GM23338 (cell line): ENCODE measurements at regions not wholly inside any gene's neighbourhood (a gene's known extent, or its start where the extent isn't known, plus 50 kb on each side); places are given as distances from the start of the nearest gene placed in this dataset.

Source experiments
- ATAC-seq: fragments of 200-7000 bp; cut with Tn5 transposase; 3 replicates; pipeline ENCODE4 v1.9.1; 2020
- DNase-seq: peaks from one replicate; pipeline ENCODE4 v3.0.0-alpha.2; 2015; ENCODE audit warnings: low spot score
- H2AFZ ChIP-seq: fragments of 200-600 bp; sonication (generic); 2 replicates; pipeline ENCODE4 v1.8.0; 2016; ENCODE audit warnings: antibody characterized with exemption, mild to moderate bottlenecking, moderate library complexity
- H3F3A ChIP-seq: fragments of 200-600 bp; sonication (generic); replicated peaks from 2 replicates; pipeline ENCODE4 v1.8.0; 2017; ENCODE audit warnings: antibody characterized with exemption, mixed run types, low read depth
- H3K27ac ChIP-seq: fragments of 200-600 bp; sonication (generic); 2 replicates; pipeline ENCODE4 v1.6.1; 2016; ENCODE audit warnings: low read depth
- H3K27me3 ChIP-seq: fragments of 200-600 bp; sonication (generic); 2 replicates; pipeline ENCODE4 v1.8.0; 2016; ENCODE audit warnings: mild to moderate bottlenecking, mixed run types, moderate library complexity; ENCODE audit not compliant: insufficient read depth
- H3K36me3 ChIP-seq: fragments of 200-600 bp; sonication (generic); 2 replicates; pipeline ENCODE4 v1.8.0; 2016; ENCODE audit warnings: mild to moderate bottlenecking; ENCODE audit not compliant: insufficient read depth
- H3K4me1 ChIP-seq: fragments of 200-600 bp; sonication (generic); 2 replicates; pipeline ENCODE4 v1.8.0; 2016; ENCODE audit warnings: mild to moderate bottlenecking, moderate library complexity; ENCODE audit not compliant: insufficient read depth
- H3K4me2 ChIP-seq: fragments of 200-600 bp; sonication (generic); 2 replicates; pipeline ENCODE4 v1.7.1; 2017; ENCODE audit warnings: mixed run types
- H3K4me3 ChIP-seq: fragments of 200-600 bp; sonication (generic); 2 replicates; pipeline ENCODE4 v1.6.1; 2016; ENCODE audit warnings: mixed run types
- H3K79me2 ChIP-seq: fragments of 200-600 bp; sonication (generic); replicated peaks from 2 replicates; pipeline ENCODE4 v1.8.0; 2017; ENCODE audit warnings: mild to moderate bottlenecking; ENCODE audit not compliant: insufficient read depth
- H3K9me2 ChIP-seq: fragments of 200-600 bp; sonication (generic); 2 replicates; pipeline ENCODE4 v1.8.0; 2017; ENCODE audit not compliant: insufficient read depth
- H4K20me1 ChIP-seq: fragments of 200-600 bp; sonication (generic); replicated peaks from 2 replicates; pipeline ENCODE4 v1.8.0; 2017; ENCODE audit warnings: mild to moderate bottlenecking; ENCODE audit not compliant: insufficient read depth
- H3K27ac Mint-ChIP-seq: 2 replicates; pipeline ENCODE4 v1.8.0; 2020; ENCODE audit warnings: inconsistent platforms, mild to moderate bottlenecking, moderate library complexity, mixed read lengths
- H3K27me3 Mint-ChIP-seq: 3 replicates; pipeline ENCODE4 v1.8.0; 2022; ENCODE audit warnings: low read depth, mild to moderate bottlenecking, moderate library complexity, mixed read lengths, inconsistent platforms; ENCODE audit not compliant: insufficient read depth, poor library complexity
- H3K36me3 Mint-ChIP-seq: 3 replicates; pipeline ENCODE4 v1.8.0; 2021; ENCODE audit warnings: low read depth, mild to moderate bottlenecking, inconsistent platforms, moderate library complexity, mixed read lengths
- H3K4me1 Mint-ChIP-seq: 3 replicates; pipeline ENCODE4 v1.8.0; 2020; ENCODE audit warnings: mild to moderate bottlenecking, inconsistent platforms, mixed read lengths
- H3K4me3 Mint-ChIP-seq: 3 replicates; pipeline ENCODE4 v1.8.0; 2021; ENCODE audit warnings: moderate library complexity, mild to moderate bottlenecking, inconsistent platforms, mixed read lengths
- H3K9me3 Mint-ChIP-seq: 3 replicates; pipeline ENCODE4 v1.8.0; 2020; ENCODE audit warnings: moderate library complexity, mild to moderate bottlenecking, inconsistent platforms, mixed read lengths
- CREB1 ChIP-seq: fragments of 250-450 bp; sonication (Bioruptor Pico); IDR thresholded peaks from 2 replicates; pipeline ENCODE4 v1.5.0; 2020; ENCODE audit warnings: low read depth, mild to moderate bottlenecking, moderate library complexity
- CTCF ChIP-seq, 2 experiments: fragments of 200-600 bp in 1 of 2; sonication (generic) in 1 of 2; conservative IDR thresholded peaks; 2 replicates each; pipeline versions ENCODE4 v1.5.1 to v1.6.1; 2016 to 2017; ENCODE audit warnings: antibody characterized with exemption in 2 of 2, low read depth in 2 of 2, mild to moderate bottlenecking in 2 of 2, moderate library complexity in 1 of 2
- ETS1 ChIP-seq: IDR thresholded peaks from 2 replicates; pipeline ENCODE4 v1.6.1; 2016; ENCODE audit warnings: antibody characterized with exemption
- EZH2 ChIP-seq: fragments of 200-600 bp; sonication (generic); IDR thresholded peaks from one replicate; pipeline ENCODE4 v1.8.0; 2017; ENCODE audit warnings: antibody characterized with exemption, mild to moderate bottlenecking, low read depth; ENCODE audit not compliant: unreplicated experiment
- EZH2phosphoT487 ChIP-seq: fragments of 200-600 bp; sonication (generic); IDR thresholded peaks from one replicate; pipeline ENCODE4 v1.8.1; 2018; ENCODE audit warnings: antibody characterized with exemption; ENCODE audit not compliant: unreplicated experiment
- JUNB ChIP-seq: IDR thresholded peaks from one replicate; pipeline ENCODE4 v1.6.1; 2016; ENCODE audit warnings: antibody characterized with exemption; ENCODE audit not compliant: unreplicated experiment
- NANOG ChIP-seq: IDR thresholded peaks from 2 replicates; pipeline ENCODE4 v1.6.1; 2016; ENCODE audit warnings: antibody characterized with exemption, borderline replicate concordance
- POLR2AphosphoS5 ChIP-seq: IDR thresholded peaks from 2 replicates; pipeline ENCODE4 v1.6.1; 2016; ENCODE audit warnings: antibody characterized with exemption, low read depth
- REST ChIP-seq: IDR thresholded peaks from one replicate; pipeline ENCODE4 v1.6.1; 2018; ENCODE audit warnings: antibody characterized with exemption; ENCODE audit not compliant: unreplicated experiment
- STAT1 ChIP-seq: IDR thresholded peaks from one replicate; pipeline ENCODE4 v1.6.1; 2016; ENCODE audit warnings: antibody characterized with exemption; ENCODE audit not compliant: unreplicated experiment
- ZNF114 ChIP-seq: fragments of 250-450 bp; sonication (Bioruptor Pico); IDR thresholded peaks from 2 replicates; pipeline ENCODE4 v1.5.0; 2020; ENCODE audit warnings: mild to moderate bottlenecking, moderate library complexity
- ZNF331 ChIP-seq: fragments of 250-450 bp; sonication (Bioruptor Pico); IDR thresholded peaks from 2 replicates; pipeline ENCODE4 v1.5.0; 2020; ENCODE audit warnings: low read depth, mild to moderate bottlenecking, moderate library complexity
- ZNF462 ChIP-seq: fragments of 250-450 bp; sonication (Bioruptor Pico); IDR thresholded peaks from 2 replicates; pipeline ENCODE4 v1.5.0; 2020; ENCODE audit warnings: mild to moderate bottlenecking, moderate library complexity

- H3K4me3 Mint-ChIP-seq: no peak overlapping the region
- Histone ChIP-seq H4K20me1 (no peaks in the 10 kb centered on the region), H3F3A (no peaks in the 10 kb centered on the region), H3K4me1 (no peaks in the 10 kb centered on the region), H3K27me3 (no peaks in the 10 kb centered on the region), H3K79me2 (no peaks in the 10 kb centered on the region), H3K9me2 (no peaks in the 10 kb centered on the region), H3K4me3 (no peak overlapping the region), H3K4me2 (no peak overlapping the region), H3K36me3 (no peaks in the 10 kb centered on the region), H3K27ac (no peak overlapping the region), H2AFZ (no peak overlapping the region)
- no peak for DNase-seq
- H3K27ac Mint-ChIP-seq: no peak overlapping the region
- no peaks in the 10 kb centered on the region for H3K4me1 Mint-ChIP-seq
- H3K9me3 Mint-ChIP-seq: no peaks in the 10 kb centered on the region
- no peak for ATAC-seq
- H3K27me3 Mint-ChIP-seq: no peaks in the 10 kb centered on the region
- H3K36me3 Mint-ChIP-seq: no peaks in the 10 kb centered on the region
- TF ChIP-seq POLR2AphosphoS5 (no peak), REST (no peak), NANOG (no peak), ZNF462 (no peak), CREB1 (no peak), ETS1 (no peak), ZNF331 (CRISPR knock-in tag) (no peak), STAT1 (no peak), ZNF114 (no peak), EZH2phosphoT487 (no peak), JUNB (no peak), CTCF (conservative IDR thresholded peaks at IDR 0.05; ENCODE audit: low read depth in 2 of 2) (no peak), EZH2 (no peak)
Observed at GRCh38 chrX:110863883-110864282, 68.3 kb upstream of the CHRDL1 start.
